Stimulated activated CD8-positive, alpha-beta memory T cell treated with anti-CD3 and anti-CD28 coated beads, Interleukin-15, amount 100 ng/mL, for 4 hours (primary cell): ENCODE measurements at regions not wholly inside any gene's neighbourhood (a gene's known extent, or its start where the extent isn't known, plus 50 kb on each side); places are given as distances from the start of the nearest gene placed in this dataset.

Experiments
- DNase-seq, 2 donors: peaks; one replicate each; pipeline ENCODE4 v3.0.0-alpha.2; 2020; ENCODE audit warnings: low read depth in 2 of 2

DNA sequence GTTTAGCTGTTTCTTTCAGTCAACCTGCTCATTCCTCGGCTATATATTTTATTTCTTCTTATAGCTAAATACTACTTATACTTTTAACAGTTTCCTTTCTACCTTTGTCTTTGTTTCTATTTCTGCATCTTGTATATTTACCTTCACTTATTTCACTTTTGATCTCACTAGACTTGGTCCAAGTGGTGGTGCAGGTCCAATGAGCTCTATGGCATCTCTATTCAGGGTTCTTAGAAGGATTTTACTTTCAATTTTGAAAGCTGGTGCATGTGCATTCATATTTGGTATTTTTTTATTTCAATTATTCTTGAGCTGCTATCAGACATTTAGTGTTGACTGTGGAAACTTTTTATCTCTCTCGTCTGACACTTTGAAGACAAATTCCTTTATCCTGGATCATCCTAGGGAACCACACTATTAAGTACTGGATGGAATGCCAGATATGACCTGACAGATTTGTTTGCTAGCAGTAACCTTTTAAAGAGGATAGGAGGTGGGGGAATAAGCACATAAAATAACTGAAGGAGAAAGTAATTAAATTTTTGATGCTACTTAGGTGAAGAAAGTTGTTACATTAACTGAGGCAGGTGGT is 123.1 kb upstream of the PJA2 start:
- no peak for DNase-seq

DNA sequence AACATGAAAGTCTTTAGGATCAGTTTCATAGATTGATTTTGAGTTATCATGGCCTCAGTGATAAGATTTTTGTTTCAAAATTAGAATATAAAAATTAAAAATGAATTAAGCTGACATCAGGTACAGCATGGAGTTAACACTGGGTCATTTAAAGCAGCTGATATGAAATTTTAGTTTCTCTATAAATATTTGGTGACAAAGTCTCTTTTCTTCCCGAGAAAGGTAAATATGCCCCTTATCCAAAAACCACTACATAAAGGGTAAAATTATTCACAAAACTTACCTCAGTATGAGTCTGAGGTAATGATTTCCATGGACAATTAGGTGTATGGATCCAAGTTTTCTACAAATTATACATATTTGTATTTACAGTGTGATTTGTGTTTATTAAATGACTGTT is 121.5 kb upstream of the PJA2 start:
- no peak for DNase-seq

DNA sequence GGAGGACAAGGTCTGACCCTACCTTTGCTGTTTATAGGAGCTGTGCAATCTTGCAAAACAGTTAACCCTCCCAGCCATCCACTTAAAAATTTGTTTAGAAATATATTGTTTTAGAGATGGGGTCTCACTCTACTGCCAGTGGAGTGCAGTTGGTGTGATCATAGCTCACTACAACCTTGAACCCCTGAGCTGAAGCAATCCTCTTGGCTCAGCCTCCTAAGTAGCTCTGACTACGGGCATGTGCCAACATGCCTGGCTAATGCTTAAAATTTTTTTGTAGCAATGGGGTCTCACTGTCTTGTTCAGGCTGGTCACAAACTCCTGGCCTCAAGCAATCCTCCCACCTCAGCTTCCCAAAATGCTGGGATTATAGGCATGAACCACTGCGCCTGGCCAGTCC is 120.2 kb upstream of the PJA2 start:
- DNase-seq: no peak

DNA sequence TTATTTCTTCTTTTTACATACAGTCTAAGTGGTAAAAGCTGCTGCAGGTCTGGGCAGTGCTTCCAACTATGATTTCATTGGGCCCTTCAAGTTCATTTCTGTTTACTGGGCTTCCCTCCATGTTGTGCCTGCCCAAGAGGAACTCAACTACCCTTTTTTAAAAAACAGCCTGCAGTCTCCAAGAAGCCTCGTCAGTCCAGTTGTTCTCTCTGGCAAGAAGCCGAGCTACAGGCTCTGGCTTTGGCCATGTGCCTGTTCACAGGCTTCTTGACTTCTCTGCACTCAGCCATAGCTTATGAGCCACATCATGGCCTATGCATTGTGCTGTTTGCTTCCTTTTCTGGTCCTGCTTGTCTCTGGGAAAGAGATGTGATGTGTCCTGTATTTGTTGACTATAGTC is 119.7 kb upstream of the PJA2 start:
- no peak for DNase-seq

DNA sequence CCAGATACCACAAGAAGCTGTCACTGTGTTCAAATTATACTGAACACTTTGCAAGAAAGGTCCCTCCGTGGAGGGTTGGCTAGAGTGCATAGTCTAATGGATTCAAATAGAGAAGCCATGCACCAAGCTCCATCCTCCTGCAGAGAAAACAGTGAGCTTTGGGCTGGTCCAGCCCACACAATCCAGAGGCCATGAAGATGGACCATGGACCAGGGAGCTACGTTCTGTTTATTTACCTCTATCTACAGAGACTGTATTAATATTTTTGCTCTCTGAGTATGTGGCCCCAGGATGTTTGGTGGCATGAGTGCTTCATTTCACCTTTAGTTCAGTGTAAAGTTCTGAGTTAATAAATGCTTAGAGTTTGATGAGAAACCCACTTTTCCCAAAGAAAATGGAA is 114.8 kb upstream of the PJA2 start:
- DNase-seq: no peak

DNA sequence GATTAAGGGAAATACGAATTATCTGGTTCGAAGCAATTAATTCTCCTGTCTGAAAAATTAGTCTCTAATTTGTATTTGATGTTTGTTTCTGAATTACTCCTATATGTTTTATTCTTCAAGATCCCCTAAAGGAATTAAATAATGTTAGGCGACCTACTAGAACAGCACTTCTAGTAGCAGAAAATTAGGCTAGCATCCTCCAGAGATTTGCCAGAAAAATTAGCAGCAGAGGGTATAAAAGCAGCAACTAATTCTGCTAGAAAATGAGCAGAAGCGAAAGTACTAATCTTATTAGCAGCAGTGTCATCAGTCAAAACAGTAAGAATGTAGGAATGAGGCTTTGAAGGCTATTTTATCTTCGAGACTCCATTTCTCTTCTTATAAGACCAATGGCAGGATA is 114.3 kb upstream of the PJA2 start:
- DNase-seq: no peak

DNA sequence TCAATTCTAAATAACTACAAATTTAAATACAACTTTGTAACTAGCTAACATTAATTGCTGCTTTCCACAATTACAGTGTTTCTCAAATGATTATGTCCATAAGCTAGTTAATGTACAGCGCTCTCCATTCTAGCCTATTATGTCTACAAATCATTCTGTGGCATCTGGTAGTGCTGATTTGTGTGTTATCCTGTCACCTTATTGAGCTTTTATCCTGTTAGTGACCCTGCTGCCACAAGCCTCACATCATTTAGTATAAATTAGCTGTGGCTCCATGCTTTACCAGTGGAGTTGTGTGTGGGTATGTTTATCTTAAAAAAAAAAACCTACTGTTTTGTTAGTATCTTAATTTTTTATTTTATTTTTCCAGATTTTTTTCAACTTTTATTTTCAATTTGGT is 112.6 kb upstream of the PJA2 start:
- DNase-seq: no peak

DNA sequence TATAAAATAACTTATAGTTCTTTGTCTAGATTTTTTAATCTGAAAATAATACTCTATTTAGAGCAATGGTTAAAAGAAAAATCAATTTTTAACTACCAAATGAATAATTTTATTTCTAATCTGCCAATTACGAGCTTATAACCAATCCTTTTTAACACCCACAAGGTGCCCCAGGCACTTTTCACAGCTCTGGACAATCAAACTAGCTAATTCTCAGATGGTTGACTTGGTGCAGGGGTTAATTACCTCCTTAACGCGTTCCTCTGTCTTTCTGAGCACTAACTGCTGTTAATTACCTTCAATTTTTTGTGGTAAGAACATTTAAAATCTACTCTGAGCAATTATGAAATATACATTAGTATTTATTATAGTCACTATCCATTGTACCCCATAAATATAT is 109.6 kb upstream of the PJA2 start:
- DNase-seq: no peak

DNA sequence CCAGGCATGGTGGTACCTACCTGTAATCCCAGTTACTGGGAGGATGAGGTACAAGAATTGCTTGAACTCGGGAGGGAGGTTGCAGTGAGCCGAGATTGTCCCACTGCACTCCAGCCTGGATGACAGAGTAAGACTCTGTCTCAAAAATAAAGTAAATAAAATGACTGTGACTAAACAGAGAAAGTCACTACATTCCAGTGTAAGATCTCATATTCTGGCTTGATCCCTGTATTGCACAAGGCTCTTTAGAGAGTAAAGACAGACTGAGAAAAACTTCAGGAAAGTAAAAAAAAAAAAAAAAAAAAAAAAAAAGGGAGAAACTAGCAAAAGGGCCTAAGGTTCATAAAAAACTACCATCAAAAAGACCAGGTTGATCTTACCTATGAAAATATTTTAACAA is 106.6 kb upstream of the PJA2 start:
- DNase-seq: no peak

DNA sequence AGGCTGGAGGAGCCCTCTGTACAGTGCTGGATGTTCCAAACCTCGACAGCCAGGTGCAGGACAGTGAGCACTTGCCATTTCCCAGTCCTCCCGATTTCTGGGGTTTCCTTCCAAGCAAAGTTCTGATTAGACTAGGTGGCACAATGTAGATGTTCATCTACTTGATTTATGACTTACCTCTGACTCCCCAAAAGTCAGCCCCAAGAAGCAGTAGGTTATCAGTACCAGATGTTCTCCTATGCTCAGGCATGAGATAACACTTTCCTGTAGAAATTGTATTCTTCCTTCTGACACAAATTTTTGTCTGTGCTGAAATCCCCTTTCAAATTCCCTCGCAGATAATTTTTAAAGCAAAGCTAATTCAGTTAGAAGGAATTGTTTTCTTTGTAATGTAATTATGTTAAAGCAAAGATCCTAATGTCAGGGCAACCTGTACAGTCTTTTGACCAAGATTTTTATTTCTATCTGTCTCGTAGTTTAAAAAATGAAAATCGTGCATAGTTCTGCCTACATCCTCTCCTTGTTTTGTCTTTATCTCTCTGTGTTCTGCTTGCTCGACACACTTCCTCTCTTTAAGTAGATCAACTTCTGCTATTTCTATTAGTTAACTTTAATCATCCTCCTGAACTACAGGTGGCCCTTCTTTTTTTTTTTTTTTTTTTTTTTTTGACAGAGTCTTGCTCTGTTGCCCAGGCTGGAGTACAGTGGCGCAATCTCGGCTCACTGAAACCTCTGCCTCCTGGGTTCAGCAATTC is 102.4 kb upstream of the PJA2 start:
- DNase-seq: no peak

DNA sequence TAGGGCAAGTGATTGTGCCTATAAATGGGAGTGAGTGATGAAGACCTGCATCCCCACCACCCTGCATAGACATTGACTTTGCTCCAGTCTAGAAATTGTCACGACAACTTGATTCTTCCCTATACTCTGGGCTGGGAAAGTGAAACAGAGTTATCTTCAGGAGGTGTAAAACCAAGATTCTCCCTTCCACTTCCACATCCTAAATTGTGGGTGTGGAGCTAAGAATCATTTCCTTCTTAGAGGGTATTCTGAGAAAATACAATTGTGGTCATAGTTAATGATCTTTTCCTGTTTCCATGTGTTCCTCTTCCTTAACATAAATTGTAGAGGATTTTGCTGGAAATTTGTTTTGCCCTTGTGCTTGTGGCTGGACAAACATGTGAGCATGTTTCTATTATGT is 96.8 kb upstream of the PJA2 start:
- no peak for DNase-seq

DNA sequence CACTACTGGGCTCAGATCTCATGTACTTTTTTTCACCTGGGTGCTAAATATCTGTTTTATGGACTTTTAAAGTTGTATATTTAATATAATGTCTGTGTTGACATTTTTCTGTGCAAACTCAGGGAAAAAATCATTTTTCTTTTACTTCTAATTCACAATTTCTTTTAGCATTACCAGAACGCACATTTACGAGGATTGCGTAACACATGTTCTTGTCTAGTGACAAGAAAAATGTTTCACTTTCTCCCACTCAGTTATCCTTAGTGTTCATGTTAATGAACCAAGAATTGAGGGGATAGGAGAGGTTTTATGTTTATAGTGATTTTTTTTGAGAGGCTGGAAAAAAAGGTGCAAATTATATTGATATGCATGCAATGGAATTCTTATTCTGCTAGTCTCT is 86.3 kb upstream of the PJA2 start:
- no peak for DNase-seq

DNA sequence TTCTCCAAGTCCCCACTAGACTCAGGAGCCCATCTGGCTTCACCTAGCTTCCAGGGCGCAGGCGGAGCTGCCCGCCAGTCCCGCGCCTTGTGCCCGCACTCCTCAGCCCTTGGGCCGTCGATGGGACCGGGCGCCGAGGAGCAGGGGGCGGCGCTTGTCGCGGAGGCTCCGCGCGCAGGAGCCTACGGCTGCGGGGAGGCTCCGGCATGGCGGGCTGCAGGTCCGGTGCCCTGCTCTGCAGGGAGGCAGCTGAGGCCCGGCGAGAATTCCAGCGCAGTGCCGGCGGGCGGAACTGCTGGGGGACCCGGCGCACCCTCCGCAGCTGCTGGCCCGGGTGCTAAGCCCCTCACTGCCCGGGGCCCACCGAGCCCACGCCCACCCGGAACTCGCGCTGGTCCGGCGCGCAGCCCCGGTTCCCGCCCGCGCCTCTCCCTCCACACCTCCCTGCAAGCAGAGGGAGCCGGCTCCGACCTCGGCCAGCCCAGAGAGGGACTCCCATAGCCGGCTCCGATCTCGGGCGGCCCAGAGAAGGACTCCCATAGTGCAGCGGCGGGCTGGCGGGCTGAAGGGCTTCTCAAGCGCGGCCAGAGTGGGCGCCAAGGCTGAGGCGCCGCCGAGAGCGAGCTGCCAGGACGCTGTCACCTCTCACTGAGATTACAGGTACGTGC is 78.1 kb upstream of the PJA2 start:
- DNase-seq: no peak

DNA sequence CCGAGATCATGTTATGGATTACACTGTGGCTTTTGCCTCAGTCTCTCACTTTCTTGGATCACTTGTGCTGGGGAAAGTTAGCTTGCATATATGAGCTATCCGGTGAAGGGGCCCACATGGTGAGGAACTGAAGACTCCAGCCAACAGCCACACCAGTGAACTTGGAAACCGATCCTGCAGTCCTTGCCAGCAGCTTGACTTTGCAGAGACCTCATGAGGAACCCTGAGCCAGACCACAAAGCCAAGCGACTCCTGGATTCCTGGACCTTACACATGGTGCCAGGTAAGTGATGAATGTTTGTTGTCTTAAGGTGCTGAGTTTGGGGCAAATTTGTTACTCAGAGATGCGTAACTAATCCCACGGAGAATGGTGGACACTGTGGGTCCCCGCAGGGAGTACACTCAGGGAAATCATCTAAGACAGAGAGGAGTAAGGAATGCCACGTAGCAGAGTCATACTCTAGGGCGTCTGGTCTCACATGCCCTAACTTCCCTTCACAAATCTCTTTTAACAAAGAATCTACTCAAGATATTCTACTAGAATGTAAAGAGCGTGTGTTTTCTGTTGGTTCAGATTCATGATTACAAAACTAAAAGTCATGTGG is 76.5 kb upstream of the PJA2 start:
- no peak for DNase-seq

DNA sequence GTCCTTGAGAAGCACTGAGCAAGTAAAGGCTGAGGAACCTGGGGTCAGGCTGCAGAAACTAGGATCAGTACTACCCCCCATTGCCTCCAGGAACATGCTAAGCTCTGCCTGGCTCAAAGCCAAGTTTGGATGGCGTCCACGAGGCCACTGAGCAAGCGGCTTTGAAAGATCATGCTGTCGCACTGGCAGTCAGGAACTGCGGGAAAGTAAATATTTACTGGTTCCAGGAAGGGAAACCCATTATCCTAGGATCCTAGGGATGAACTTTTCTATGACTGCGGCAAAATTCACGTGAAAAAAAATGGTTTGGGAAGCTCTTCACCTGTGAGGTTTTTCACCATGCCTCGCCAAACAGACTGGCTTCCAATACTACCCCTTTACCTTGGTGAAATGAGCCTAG is 75.3 kb upstream of the PJA2 start:
- DNase-seq: no peak

DNA sequence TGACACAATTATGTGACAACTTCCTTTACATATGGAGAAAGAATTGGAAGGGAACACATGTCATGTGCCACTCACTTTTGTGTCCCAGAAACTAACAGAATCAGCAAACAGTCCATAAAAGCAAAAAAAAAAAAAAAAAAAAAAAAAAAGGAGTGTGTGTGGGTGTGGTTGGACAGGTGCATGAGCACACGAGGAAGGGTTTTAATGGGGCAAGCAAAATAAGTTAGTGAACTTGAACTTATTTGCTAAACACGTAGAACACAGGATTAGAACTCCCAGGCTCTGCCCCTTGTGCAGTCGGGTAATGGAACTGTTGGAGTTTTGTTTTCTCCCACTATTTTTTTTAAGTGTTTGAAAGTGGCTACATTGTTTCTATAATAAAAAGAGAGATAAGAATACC is 74.8 kb upstream of the PJA2 start:
- DNase-seq: no peak

DNA sequence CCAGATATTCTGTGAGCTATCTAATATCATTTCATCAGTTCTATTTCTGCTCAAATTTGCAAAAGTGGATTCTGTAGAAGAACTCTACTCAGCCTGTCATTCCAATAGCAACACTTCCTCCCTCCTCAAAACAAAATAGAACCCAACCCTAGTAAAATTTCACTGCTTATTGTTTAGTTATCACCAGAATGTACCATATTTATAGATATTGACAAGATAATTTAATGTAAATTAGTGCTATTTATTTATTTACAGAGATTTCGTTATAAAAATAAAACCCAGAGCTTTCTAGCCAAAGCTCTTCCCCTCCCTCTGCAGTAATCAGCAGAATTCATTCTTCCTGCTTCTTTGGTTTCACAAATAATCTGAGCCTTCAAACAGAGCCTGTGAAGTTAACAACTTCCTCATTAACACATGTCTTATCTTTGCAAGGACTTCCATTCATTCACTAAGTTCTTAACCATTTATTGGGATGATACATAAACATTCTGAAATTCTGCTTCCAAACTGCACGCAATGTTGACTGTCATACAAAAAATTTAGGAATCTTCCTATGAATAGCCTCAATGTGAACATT is 73.7 kb upstream of the PJA2 start:
- DNase-seq: no peak

DNA sequence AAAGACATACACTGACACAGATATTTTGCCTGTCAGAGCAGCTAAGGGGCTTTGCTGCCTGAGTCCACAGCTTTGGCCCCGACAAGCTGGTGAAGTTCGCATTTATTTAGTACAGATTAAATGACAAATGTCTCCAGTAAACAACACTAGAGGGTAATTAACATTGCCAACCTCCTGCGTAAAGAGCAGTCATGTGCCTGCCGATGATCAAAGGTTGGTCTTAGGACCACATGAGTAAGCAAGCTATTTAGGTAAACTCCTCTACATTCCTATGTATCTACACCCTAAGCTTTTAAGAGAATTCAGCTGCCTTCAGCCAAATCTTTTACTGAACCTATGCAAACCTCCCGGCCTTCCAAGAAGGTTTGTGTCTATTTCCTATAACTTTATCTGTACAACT is 73.0 kb upstream of the PJA2 start:
- no peak for DNase-seq

DNA sequence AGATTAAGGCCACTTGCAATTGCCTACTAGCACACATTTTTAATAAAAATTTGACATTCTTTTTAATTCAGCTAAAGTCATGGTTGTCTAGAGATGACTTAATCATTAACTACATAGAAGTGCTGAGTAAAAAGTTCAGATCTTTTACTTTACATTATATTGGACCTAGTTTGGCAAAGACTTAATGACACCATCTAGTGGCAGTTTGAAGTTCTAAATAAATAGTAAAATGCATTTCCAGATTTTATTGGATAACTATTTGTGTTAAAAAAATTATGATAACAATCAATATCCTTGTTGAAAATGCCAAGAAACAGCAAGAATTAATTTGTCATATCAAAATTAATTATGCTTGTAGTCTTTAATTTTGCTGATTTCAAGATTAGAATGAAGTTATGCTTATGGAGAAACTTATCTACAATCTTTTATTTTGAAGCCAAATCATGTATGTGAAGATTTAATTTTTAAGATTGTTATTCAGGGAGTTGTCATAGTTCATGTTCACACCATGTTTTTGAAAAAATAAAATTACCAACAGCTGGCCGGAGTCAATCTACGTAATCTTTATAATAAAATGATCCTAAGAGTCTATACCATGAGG is 69.6 kb upstream of the PJA2 start:
- DNase-seq: no peak

DNA sequence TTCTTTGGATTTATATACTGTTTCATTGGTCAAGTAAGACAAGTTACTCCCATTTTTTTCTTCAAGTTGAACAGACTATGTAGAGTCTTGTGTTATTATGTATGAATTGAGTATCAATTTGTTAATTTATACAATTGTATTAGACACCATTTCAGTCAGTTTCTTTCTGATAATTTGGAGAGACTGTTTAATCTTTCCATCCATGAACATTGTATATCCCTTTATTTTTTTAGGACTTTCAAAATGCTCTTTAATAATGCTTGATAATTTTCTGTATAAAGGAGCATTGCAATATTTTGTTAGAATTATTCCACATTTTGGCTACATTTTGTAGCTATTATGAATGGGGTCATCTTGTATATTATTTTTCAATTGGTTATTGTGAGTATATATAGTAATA is 69.1 kb upstream of the PJA2 start:
- no peak for DNase-seq

DNA sequence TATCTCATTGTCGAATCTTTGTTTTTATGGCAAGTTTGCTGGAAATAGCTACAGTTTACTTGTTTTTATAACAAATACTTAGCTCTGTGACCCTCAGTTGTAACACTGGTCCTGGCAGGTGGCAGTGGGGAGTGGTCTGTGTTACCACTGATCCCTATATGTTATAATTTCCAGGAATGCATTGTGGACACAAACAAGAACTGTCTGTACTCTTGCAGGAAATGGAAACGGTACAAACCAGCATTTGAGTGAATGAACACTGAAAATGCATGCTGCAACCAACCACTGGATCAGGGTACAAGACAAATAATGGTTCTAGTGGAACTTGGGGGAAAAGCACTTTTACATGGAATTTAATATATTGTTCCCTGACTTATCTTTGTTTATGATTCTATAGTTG is 66.5 kb upstream of the PJA2 start:
- no peak for DNase-seq
